ENCODE measurements at regions not wholly inside any gene's neighbourhood (a gene's known extent, or its start where the extent isn't known, plus 50 kb on each side); places are given as distances from the start of the nearest gene placed in this dataset.
"Not testable (repeated sequence)": the region's sequence is repeated elsewhere in the genome, so short reads cannot be mapped to it uniquely, and the experiment has no call there.

GRCh38 chr5:128813317-128814070, 151.8 kb upstream of the SLC27A6 start:
- DNase-seq: no peak

- no peak for DNase-seq
Observed at GRCh38 chr5:128815201-128815600, 150.1 kb upstream of the SLC27A6 start.

- DNase-seq: no peak
Observed at GRCh38 chr5:128825826-128826225, 139.5 kb upstream of the SLC27A6 start.

- DNase-seq: no peak
Observed at GRCh38 chr5:128826275-128826674, 139.0 kb upstream of the SLC27A6 start.

- DNase-seq: no peak
Observed at GRCh38 chr5:128836571-128836970, 128.7 kb upstream of the SLC27A6 start.

- DNase-seq: no peak
Observed at GRCh38 chr5:128838623-128839022, 126.7 kb upstream of the SLC27A6 start.

GRCh38 chr5:128842241-128842640, 123.0 kb upstream of the SLC27A6 start:
- no peak for DNase-seq

GRCh38 chr5:128844354-128844923, 120.8 kb upstream of the SLC27A6 start:
- no peak for DNase-seq

GRCh38 chr5:128850049-128850448, 115.2 kb upstream of the SLC27A6 start:
- no peak for DNase-seq

- no peak for DNase-seq
Observed at GRCh38 chr5:128854931-128855330, 110.4 kb upstream of the SLC27A6 start.

GRCh38 chr5:128857076-128857677, 108.1 kb upstream of the SLC27A6 start:
- no peak for DNase-seq

- no peak for DNase-seq
Observed at GRCh38 chr5:128858995-128859394, 106.3 kb upstream of the SLC27A6 start.

GRCh38 chr5:128861155-128861554, 104.1 kb upstream of the SLC27A6 start:
- not testable (repeated sequence) for DNase-seq

GRCh38 chr5:128869970-128870369, 95.3 kb upstream of the SLC27A6 start:
- no peak for DNase-seq

- no peak for DNase-seq
Observed at GRCh38 chr5:128870373-128870772, 94.9 kb upstream of the SLC27A6 start.

- no peak for DNase-seq
Observed at GRCh38 chr5:128870923-128871322, 94.4 kb upstream of the SLC27A6 start.

- no peak for DNase-seq
Observed at GRCh38 chr5:128876569-128877382, 88.5 kb upstream of the SLC27A6 start.

- DNase-seq: no peak
Observed at GRCh38 chr5:128877476-128877875, 87.8 kb upstream of the SLC27A6 start.

- DNase-seq: no peak
Observed at GRCh38 chr5:128881502-128882018, 83.7 kb upstream of the SLC27A6 start.

- DNase-seq: no peak
Observed at GRCh38 chr5:128885649-128886255, 79.5 kb upstream of the SLC27A6 start.

GRCh38 chr5:128895122-128895521, 70.2 kb upstream of the SLC27A6 start:
- no peak for DNase-seq

GRCh38 chr5:128896675-128897074, 68.6 kb upstream of the SLC27A6 start:
- no peak for DNase-seq

- DNase-seq: no peak
Observed at GRCh38 chr5:128903550-128903949, 61.7 kb upstream of the SLC27A6 start.
